SH-SY5Y (cell line): ENCODE measurements at regions not wholly inside any gene's neighbourhood (a gene's known extent, or its start where the extent isn't known, plus 50 kb on each side); places are given as distances from the start of the nearest gene placed in this dataset.

ENCODE experiments used
- GATA2 ChIP-seq: IDR thresholded peaks from 2 replicates; pipeline ENCODE4 v1.6.1; 2011; ENCODE audit warnings: mild to moderate bottlenecking, low read depth, low read length
- GATA3 ChIP-seq: IDR thresholded peaks from 2 replicates; pipeline ENCODE4 v1.6.1; 2011; ENCODE audit warnings: low read depth, mild to moderate bottlenecking, low read length, moderate library complexity

- no peak for TF ChIP-seq GATA2
- TF ChIP-seq GATA3, result no peak
These were observed 212.2 kb downstream of the LYPLAL1 start for GRCh38 chr1:219385787-219386427.
